DMS153 (cell line): ENCODE measurements at regions not wholly inside any gene's neighbourhood (a gene's known extent, or its start where the extent isn't known, plus 50 kb on each side); places are given as distances from the start of the nearest gene placed in this dataset.

Source experiments
- DNase-seq: peaks from one replicate; lab custom pipeline; 2025; lab: John Stamatoyannopoulos, UW

DNA sequence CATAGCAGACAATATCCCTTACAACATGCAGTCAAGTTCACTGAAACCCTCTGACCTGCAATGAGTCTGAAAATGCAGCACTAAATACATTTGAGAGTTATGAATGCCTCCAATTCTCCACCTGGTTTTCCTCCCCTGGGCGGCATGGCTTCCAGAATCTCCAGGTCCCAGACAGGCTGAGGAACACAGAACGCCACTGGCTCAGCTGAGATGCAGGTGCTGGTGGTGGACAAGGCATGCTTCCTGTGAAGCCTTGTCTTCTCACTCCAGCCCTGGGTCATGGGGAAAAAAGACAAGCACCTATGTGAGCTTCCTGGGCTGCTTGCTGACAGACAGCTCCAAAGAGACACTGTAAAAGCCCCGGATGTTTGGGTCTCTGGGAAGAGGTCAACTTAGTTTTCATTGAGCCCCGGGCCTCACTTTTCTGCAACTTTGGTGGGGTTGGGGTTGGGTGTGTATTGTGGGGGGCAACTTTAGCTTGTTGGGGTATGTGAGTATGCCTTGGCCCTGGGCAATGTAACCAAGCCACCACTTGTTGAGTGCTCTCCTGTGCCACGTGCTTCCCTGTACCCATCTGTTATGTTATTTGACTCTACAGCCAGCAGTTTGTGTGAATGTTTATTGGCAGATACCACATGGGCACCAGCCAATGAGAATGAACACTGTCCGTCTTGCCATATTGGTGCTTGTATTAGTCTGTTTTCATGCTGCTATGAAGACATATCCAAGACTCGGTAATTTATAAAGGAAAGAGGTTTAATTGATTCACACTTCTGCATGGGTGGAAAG lies 127.8 kb downstream of the EMX2 start:
- DNase-seq, result no peak

DNA sequence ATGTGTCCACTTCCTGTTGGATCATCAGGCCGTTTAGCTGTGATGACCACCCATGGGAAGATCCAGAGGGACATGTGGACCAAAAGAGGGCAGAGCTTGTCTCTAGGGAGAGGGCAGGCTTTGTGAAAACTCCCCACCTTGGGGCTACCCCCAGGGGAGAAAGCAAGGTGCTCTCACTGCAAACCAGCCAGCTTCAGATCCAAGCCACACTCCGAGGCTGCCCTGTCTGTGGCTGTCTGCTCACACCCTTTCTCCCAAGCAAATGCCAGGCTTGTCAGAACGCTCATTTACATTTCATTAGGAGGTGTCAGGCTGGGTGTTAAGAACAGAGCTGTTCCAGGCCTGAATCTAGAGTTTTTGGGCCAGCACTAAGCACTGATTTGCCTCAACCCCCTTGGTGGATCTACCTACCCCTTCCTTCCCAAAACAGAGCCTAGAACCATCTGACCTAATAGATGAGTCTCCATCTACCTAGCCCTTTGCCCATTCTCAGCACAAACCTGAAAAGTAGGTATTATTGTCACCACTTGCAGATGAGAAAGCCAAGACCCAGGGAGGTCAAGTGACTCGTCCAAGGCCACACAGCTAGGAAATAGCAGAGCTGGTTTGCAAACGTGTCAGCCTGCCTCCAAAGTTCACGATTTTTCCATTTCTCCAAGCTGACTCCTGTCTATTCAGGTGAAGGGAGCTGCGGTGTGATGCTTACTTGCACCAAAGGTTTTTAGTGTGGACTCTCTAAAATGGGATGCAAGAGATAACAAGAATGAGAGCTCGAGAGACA lies 130.9 kb downstream of the EMX2 start:
- no peak for DNase-seq

DNA sequence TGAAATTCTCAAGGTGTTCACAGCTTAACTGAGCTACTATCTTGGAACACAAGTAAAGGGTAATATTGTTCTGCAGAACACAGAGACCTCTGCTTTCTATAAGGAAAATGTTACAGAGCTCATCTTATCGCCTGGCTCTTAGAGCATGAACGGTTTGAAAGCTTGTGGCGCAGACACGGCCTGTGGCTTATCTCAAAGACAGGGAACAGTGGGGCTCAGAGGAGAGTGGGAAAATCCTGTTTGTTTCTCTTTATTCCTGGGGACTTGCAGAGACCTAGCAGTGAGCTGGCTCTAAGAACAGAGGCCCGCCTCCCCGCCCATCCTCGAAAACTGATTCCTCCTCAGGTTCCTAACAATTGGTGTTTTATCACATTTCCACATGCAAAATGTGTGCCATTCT lies 131.7 kb downstream of the EMX2 start:
- DNase-seq, result no peak

DNA sequence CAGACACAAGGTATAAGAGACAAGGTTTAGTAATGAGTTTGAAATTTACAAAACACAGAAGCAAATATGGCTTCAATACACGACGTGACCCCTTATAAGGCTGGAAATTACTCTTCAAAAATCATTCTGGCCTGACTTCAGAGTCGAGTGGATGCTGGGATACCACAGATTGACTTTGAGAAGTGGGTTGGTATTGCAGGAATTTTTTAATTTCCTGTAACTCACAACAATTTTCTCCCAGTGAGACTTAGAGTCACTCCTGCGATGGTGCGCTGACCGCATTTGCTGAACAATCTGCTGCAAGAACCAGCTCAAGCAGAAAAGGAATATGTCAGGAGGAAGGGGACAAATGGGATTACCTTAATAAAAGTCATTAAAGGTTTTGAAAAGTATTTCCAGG lies 132.1 kb downstream of the EMX2 start:
- no peak for DNase-seq

DNA sequence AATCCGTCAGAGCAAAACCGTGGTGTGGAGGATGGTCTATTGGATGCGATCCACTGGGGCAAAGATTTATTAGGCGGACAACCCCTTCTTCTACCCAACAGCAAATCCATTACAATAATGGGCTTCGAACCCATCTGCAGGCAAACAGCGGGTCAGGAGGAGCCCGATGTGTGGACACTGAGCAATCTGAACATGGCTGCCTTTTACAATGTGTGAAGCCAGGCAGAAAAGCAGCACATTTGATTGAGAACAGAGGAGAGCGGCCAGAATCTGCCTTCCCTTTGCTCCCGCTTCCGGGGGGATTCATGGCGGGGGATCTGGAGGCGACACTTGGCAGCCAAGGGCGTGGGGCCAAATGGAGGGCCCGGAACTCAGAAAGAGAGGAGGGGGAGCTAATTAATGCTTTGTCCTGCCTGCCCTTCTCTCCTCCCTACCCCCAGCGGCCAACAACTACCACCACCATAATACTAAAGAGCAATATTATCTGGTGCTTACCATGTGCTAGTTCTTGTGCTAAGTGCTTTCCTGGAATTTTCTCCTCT lies 133.0 kb downstream of the EMX2 start:
- DNase-seq, result no peak

DNA sequence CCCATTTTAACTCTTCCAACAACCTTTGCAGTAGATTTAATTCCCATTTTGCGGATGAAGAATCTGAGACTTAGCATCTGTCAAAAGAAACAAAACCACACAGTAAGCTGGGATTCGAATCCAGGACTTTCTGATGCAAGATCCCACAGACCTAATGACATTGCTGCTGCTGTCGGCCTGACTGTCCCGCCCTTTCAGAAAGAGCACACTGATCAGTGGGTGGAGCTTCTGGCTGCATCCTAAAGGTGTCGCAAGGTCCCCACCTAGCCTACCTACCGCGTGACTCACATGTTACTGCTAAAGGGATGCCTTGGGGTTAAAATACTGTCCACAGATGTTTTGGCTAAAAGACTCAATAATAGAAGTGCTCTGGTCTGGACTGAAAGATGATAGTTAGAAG lies 134.7 kb downstream of the EMX2 start:
- no peak for DNase-seq

DNA sequence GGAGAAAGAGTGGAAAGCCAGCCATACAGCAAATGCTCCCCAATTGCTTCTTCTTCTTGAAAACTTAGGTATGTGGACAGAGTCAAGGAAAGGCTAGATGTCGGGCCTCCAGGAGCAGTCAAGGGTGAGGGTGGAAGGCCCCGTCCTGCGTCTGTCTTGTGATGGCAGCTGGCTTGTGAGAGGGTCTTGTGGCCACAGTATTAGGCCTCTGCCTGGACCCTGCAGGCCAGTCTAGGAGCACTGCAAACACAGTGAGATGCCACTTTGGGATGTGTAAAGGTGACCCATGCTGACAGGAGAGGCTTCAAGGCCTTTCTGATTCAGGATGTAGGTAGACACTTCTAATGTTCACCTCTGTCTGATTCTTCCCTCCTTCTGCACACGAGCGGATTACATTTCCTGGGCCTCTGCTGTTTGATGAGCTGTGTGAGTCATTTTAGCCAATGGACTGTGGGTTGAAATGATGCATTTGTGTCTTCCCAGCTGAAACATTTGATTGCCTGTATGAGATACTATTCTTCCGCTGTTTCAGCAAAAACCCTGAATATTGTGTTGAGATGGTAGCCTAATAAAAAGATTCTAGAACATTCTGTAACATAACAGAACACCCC lies 135.4 kb downstream of the EMX2 start:
- DNase-seq, result no peak

DNA sequence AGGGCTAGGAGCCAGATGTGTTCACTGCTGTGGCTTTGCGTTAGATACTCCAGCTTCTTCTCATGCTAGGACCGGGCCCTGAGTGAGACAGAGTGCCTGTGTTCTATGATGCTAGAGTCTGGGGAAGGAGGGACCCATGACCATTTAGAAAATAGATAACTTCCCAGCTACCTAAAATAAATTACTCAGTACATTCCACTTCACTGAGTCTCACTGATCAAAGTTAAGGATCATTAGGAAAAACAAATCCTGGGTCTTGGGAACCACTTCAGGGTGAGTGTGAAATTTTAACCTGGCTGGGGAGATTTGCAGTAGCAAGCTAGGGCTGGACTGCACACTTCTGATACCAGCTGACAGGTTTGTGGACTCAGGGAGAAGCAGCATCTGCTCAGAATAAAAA lies 138.1 kb downstream of the EMX2 start:
- no peak for DNase-seq

DNA sequence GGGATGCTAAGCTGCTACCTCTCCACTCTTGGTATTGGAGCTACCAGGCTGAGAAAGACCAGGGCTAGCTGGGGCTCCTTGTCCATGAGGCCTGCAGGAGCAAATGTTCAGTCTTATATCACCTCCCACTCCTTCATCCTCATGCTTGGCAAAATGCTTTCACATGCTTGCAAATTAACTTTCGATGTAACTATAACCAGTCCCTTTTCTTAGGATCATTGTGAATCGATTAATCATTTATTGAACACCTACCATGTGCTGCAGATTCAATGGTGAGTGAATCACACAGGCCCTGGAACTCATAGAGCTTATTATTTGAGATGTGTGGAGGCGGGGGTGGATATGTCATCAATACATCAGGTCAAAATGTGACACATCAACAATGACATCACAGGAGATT lies 138.6 kb downstream of the EMX2 start:
- DNase-seq, result no peak

DNA sequence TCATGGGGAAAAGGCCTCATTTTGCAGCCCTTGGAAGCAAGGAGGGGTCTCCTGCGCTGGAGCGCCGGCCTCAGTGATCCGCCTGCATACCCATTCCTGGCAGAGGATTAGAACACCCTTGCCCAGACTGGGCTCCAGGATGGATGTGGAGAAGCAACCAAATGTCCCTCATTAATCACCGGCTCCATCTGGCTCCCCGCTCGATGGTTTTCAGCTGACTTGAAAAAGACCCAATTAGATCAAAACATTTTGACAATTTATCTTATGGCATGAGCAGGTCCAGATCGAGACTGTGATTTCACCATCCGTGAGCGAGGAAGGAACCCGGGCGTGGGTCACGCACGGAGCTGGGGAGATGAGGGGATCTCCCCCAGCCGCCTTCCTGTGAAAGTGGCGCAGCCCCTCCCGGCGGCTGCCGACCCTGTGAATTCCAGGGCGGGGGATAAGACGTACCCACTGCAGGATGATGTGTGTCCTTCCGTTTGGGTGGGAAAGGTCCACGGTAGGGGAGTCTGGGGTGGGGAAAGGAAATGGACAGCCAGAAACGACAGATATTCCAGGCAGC lies 141.6 kb downstream of the EMX2 start:
- no peak for DNase-seq

DNA sequence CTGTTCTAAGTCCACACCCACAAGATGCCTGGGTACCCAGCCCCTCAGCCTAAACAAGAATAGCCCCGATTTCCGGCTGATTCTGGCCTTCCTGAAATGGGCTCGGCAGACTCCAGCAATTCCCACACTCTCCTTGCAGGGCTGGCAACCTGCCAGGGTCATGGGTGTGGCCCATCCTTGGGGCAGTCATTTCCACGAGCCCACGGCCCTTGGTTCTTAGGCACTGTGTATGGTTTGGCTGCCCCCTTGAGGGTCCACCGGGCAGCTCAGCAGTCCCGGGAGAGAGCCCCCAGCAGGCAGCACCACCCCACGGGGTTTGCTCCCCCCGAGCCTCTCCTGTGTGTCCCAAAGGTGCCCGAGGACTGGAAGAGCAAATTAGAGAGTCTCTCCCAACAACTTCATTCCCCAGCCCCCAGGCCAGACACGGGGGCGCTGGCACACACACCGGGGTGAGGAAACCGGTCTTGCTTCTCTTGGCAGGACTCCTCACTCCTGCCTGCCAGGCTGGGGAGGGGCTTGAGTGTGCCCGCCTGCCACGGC lies 142.2 kb downstream of the EMX2 start:
- DNase-seq, result no peak

DNA sequence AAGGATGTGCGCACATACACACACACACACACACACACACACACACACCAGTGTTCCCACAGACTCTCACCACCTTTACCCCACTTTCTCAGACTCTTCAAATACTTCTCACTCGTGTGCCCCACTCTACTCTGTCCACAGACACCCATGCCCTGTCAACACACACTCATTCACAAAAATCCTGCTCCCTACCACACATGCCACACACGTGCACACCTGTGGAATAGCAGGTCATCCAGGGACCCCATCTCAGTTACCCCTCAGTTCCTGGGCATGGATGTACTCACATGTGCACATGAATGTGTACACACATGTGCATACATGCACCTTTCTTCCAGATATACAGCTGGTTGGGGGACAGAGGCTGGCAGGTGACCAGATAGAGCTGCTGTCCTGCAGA lies 142.9 kb downstream of the EMX2 start:
- no peak for DNase-seq

DNA sequence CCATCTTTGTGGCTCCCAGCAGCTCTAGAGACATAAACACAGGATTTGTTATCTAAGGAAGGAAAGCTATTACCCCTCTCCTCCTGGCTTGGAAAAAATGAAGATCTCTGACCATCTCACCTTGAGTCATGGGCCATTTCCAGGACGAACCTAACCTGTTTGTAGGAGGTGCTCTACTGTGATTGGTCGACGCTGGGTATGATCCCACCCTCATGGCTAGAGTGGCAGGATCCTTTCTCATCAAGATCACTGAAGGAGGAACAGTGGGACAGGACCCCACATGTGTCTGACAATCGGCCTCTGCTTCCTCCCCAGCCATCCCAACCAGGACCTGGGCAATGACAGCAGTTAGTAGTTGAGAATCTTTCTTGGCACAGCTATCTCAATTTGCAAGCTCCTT lies 144.1 kb downstream of the EMX2 start:
- no peak for DNase-seq

DNA sequence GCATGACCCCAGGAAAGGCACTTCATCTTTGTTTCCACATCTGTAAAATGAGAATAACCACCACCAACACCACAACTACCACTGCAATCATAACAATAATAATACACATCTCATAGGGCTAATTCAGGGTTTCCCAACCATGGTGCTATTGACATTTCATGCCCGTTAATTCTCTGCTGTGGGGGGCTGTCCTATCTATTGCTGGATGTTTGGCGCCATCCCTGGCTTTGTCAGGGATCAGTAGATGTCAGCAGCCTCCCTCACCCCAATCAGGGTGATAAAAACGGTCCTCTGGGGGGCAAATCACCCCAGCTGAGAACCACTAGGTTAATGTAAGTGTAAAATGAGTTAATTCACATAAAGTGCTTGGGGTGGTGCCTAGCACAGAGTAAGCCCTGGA lies 145.8 kb downstream of the EMX2 start:
- DNase-seq, result no peak

DNA sequence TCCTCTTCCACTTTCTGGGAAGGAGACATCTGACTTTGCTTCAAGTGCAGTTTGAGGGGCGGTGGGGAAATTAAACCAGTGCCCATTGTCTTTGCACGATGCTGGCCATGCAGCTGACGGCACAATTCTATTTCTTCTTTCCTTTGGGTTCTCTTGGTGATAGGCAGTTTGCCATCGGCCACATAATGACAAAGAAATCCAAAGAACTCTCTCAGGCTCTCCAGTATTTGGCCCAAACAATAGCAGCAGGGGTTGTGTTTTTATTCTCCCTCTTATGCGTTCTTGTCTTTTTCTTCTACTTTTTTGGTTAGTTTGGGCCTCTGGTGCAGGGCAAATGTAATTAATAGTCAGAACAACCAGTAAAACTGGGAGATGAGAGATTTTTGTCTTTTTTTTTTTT lies 147.0 kb downstream of the EMX2 start:
- no peak for DNase-seq

DNA sequence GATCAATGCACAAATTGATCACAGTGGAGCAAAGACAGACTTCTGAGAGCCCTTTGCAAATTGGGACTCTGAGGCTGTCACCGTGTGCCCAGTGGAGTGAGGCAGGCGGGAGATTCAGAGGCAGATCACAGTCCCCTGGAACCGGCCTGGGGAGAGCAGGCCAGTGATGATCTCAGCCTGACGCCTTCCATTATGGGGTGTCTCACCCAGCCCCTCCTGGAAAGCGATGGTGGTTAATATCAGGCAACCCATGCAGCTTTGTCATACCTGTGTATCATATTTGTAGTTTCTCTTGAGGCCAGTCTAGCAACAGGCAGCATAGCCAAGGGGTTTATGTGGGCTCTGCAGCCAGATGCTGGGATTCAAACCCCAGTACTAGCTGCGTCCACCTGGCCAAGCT lies 147.8 kb downstream of the EMX2 start:
- no peak for DNase-seq

DNA sequence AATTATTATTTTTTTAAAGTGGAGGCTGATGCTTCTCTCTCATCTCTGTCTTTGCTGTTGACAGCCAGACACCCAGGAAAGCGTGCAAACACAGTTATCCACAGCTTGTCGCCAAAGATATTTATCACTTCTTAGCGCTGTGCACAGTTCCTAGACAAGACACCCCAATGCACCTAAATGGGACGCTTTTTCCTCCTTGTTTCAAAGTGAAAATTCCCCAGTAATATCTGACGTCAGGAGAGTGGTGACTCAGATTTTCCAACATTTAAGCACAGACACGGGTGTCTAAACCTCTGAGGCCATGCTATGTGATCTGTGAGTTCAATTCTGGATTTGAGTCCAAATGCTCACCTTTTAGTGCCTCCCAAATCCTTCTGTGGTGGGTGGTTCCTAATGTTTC lies 151.6 kb downstream of the EMX2 start:
- no peak for DNase-seq

DNA sequence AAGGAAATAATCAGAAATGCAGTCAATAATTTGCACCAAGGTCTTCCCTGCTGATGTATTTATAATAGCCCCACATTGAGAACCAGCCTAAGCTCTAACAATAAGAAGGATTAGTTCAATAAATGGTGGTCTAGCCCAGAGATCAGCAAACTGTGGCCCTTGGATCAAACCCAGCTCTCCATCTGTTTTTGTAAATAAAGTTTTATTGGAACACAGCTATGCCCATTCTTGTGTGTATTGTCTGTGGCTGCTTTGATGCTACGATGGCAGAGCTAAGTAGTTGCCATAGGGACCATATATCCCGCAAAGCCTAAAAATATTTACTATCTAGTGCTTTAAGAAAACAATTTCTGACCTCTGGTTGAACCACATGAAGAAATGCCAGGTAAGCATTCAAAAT lies 154.9 kb downstream of the EMX2 start:
- no peak for DNase-seq

DNA sequence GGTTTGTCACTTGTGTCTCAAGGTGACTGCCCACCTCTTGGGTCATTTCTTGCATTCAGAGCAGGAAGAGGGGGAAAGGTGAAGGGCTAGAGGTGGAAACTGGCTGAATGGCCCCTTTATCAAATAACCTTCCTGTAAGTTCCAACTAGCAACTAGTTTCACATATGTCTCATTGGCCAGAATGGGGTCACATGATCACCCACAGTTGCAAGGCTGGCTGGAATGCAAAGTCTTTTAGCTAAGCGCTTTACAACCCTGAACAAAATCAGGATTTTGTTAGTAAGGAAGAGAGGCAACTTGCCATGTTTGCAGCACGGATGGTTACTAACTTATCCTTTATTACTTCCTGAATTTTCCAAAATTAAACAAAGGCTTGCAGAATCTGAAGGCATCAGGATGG lies 156.3 kb downstream of the EMX2 start:
- no peak for DNase-seq

DNA sequence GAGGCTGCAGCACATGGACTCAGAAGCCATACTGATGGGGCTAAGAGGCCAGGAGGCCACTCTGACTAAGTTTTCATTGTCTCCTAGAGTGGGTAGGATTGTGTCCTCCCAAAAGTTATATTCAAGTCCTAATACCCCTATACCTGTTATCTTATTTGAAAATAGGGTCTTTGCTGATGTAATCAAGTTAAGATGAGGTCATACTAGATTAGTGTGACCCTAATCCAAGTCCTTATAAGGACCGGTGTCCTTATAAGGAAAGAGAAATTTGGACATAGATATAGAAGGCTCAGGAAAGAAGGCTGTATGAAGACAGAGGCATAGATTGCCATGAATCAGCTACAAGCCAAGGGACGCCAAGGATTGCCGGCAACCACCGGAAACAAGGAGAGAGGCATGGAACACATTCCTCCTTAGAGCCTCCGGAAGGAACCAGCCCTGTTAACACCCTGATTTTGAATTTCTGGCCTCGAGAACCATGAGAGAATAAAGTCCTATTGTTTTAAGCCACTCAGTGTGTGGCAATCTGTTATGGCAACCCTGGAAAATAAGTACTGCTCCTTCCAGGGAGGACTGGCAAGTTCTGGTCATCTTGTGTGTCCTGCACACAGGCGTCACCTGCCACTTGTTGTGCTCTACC lies 157.0 kb downstream of the EMX2 start:
- no peak for DNase-seq

DNA sequence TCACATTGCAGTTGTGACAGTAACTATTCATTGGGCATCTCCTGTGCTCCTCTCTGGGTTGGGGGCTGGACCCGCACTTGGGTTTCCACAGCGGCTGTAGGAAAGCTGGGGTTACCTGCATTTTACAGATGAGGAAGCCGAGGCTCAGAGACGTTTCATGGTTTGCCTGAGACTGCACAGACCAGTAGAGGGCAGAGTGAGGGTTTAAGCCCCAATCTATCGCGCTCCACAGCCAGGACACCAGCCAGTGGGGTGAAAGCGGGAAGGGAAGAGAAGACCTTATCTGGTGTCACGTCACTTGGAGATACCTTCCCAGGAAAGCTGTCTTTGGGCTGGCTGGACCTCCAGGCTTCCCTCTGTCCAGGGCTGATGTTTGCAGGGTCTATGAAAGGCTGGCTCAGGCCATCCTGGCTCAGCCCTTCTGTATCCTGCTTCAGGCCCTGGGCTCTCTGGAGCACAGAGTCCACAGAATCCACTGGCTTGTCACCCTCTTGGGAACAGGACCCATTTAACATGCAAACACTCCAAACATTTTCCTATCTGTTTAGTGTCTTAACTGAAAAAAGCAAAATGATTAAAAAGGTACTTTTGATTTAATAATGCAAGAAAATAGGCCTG lies 167.7 kb downstream of the EMX2 start:
- no peak for DNase-seq
